ENCODE measurements at regions not wholly inside any gene's neighbourhood (a gene's known extent, or its start where the extent isn't known, plus 50 kb on each side); places are given as distances from the start of the nearest gene placed in this dataset.
"Not testable (repeated sequence)": the region's sequence is repeated elsewhere in the genome, so short reads cannot be mapped to it uniquely, and the experiment has no call there.

DNA sequence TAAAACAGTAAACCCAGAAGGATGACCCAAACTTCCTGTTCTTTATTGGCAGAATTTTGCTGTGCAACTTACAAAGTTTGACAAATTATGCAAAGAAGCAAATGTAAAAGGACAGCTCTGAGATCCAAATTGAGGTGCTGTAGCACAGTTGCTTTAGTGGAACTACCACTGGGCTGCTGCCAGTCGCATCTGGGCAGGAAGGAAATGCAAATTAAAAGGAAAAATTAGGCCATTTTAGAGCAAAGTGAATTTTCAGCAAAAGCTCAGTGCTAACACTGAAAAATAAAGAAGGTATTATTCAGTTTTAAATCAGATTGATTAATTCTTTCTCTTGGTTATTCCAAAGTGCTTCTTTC is 104.5 kb downstream of the ZMAT3 start:
- no peak for DNase-seq (ENCODE audit: low read depth)

DNA sequence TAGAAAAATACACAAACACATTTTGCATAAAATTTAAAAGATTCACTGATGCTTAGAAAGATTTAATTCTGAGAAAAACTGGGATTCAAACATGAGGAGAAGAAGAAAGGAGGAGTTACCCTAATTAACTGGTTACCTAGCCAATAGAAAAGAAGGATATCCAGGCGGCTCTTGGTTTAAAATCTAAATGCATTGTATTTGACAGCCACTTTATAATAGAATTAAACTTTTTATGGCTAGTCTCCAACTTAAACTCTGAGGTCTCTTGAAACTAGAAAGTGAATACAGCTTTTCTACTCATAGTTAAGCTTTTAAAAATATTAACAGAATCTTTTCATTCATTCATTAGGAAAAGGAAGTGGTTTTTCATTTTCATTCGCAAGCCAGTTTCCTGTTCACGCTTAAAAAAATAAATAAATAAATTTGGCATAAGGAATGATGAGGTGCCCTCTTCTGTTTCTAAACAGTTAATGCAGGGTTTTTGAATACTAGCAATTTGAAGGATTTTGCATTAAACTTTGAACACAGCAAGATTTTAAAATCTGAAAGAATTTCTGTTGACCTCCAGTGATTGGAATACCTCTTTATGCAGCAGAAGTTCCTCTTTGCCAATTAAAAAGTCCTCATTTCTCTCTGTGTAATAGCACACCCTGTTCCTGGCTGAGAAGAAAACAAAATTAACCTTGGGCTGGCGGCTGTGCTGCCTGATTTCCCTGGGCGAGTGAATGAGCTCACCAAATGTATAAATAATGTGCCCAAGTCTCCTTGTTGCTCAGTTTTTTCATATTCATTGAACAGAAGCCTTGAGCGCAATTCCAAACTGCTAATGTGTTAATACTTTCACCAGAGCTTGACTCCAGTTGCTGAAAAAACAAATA is 105.1 kb downstream of the ZMAT3 start:
- DNase-seq (ENCODE audit: low read depth): peak; percentile 44

GRCh38 chr3:178964551-178964950 is 107.1 kb downstream of the ZMAT3 start:
- no peak for DNase-seq (ENCODE audit: low read depth)

GRCh38 chr3:178960918-178961317 is 110.7 kb downstream of the ZMAT3 start:
- no peak for DNase-seq (ENCODE audit: low read depth)

DNA sequence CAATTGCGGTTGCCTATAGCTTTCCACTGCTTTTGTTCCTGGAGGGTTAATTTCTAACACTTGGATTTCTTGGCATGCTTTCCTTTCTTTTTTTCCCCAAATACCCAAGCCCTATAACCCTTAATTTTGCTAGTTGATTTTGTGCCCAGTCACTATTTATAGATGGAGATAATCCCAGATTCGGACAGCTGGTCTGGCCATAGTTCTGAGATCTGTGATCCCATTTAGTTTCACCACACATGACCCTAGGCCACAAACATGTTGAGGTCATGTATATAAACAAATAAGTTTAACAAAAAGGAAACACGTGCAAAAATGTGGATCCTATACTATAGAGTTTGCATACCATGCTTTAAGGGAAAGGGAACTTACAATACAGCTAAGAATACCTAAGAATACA is 111.4 kb downstream of the ZMAT3 start:
- DNase-seq (ENCODE audit: low read depth): peak; percentile 32

DNA sequence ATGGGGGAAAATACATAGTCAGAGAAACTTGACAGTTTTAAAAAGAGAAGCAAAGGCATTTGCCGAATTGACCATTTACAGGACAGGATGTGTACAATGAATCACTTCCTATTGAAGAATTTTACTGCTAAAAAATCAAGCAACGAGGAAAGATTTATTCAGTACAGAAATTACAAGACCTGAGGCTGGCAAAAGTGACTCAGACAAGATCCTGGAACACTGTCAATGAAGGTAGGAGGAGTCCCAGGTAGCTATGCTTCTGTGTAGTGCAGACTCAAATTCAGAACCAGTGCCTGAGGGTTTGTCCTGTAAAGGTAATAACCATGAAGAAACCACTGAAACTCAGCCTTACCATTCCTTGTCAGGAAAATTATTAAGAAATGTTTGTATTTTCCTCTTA is 120.9 kb downstream of the ZMAT3 start:
- DNase-seq (ENCODE audit: low read depth): peak; percentile 59

DNA sequence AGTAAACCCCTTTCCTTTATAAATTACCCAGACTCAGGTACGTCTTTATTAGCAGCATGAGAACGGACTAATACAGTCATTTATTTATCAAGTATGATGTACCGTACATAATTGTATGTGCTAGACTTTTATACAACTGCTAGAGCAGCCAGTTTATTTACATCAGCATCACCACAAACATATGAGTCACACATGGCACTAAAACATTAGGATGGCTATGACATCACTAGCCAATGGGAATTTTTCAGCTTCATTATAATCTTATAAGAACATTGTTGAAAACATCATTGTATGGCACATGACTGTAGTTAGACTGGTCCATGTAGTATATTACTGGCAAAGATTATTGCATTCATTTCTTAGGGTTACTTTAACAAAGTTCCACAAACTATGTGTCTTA is 121.7 kb downstream of the ZMAT3 start:
- no peak for DNase-seq (ENCODE audit: low read depth)

GRCh38 chr3:178948546-178948945 is 123.1 kb downstream of the ZMAT3 start:
- no peak for DNase-seq (ENCODE audit: low read depth)

DNA sequence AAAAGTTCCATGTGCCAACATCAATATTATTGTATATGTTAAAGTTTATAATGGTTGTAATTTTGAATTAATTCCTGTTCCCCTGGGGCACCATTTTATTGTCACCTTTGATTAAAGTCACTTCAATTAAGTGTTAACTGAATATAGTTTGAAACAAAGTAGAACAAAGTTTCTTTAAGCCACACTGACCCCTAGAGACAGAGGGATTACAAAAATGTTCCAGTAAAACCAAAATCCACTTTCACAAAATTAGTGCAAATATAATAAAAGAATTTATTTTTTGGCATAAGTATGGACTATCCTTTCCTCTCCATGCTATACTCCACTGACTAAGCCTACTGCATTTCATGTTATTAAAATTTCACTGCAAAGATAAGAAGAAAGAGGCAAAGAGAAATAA is 123.9 kb downstream of the ZMAT3 start:
- no peak for DNase-seq (ENCODE audit: low read depth)

GRCh38 chr3:178942261-178942660 is 129.3 kb downstream of the ZMAT3 start:
- not testable (repeated sequence) for DNase-seq (ENCODE audit: low read depth)

DNA sequence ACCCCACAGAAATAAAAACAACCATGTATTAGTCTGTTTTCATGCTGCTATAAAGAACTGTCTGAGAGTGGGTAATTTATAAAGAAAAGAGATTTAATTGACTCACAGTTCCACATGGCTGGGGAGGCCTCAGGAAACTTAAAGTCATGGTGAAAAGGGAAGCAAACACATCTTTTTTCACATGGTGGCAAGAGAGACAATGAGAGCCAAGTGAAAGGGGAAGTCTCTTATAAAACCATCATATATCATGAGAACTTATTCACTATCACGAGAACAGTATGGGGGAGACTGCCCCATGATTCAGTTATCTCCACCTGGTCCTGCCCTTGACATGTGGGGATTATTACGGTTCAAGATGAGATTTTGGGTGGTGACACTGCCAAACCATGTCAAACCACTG is 141.5 kb downstream of the ZMAT3 start:
- no peak for DNase-seq (ENCODE audit: low read depth)

DNA sequence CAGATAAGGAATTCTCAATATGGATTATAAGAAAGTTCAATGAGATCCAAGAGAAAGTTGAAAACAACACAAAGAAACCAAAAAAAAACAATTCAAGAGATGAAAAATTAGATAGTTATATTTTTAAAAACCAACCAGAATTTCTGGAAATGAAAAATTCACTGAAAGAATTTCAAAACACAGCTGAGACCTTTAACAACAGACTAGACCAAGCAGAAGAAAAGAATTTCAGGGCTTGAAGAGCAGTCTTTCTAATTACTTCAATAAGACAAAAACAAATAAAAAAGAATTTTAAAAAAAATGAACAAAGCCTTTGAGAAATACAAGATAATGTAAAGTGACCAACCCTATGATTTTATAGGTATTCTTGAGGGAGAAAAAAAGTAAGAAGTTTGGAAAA is 155.4 kb downstream of the ZMAT3 start:
- DNase-seq (ENCODE audit: low read depth): no peak

GRCh38 chr3:178915365-178915764 is 156.2 kb downstream of the ZMAT3 start:
- DNase-seq (ENCODE audit: low read depth): no peak

DNA sequence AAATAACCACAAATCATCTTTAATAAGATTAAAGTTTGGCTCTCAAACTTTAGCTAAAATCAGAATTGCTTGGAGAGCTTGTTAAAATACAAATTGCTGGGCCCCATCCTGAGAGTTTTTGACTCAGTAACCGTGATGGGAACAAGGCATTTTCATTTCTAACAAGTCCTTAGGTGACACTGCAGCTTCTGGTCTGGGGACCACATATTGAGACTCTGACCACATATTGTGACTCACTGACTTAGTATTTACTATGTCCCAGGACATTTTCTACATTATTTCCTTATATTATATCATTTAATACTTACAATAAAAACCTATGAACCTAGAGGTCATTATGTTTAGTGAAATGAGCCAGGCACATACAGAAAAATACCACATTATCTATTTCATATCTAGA is 164.5 kb downstream of the ZMAT3 start:
- no peak for DNase-seq (ENCODE audit: low read depth)

GRCh38 chr3:178901204-178901603 is 170.4 kb downstream of the ZMAT3 start:
- DNase-seq (ENCODE audit: low read depth): no peak

- DNase-seq (ENCODE audit: low read depth): no peak
Observed at GRCh38 chr3:178900029-178900646, 171.5 kb downstream of the ZMAT3 start.

DNA sequence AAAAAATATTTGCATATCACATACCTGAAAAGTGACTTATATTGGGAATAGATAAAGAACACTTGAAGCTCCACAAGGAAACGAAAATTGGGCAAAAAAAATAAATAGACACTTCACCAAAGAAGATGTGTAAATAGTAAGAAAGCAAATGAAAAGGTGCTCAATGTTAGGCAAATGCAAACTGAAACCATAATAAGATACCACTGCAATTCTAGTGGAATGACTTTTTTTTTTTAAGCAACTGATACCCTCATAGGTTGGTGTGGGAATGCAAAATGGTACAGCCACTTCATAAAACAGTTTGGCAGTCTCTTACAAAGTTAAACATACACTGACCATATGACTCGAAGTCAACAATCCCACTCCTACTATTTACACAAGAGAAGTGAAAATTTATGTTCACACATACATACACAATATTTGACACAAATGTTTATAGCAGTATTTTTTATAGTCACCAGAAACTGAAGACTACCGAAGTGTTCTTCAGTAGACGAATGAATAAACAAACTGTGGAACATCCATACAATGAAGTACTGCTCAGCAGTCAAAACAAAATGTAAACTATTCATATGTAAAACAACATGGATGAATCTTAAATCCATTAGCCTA is 176.3 kb downstream of the ZMAT3 start:
- DNase-seq (ENCODE audit: low read depth): no peak

Measured in iris pigment epithelial cell (primary cell).